WTC11 (cell line): ENCODE measurements at regions not wholly inside any gene's neighbourhood (a gene's known extent, or its start where the extent isn't known, plus 50 kb on each side); places are given as distances from the start of the nearest gene placed in this dataset.
"Not testable (repeated sequence)": the region's sequence is repeated elsewhere in the genome, so short reads cannot be mapped to it uniquely, and the experiment has no call there.

Source experiments
- ATAC-seq: fragments of 200-7000 bp; cut with Tn5 transposase; 2 replicates; pipeline ENCODE4 v1.10.0; 2021; ENCODE audit warnings: mild to moderate bottlenecking, moderate library complexity
- CTCF ChIA-PET: fragments of 300-600 bp; sonication (Branson Sonifier 250); formaldehyde crosslinking; loops from one replicate; lab custom pipeline; 2021; ENCODE audit warnings: antibody characterized with exemption; lab: Charles Lee
- POLR2A ChIA-PET: fragments of 350-600 bp; sonication (Branson Sonifier 250); formaldehyde crosslinking; loops from one replicate; lab custom pipeline; 2021; ENCODE audit warnings: antibody characterized with exemption; lab: Charles Lee
- DNase-seq: peaks from one replicate; pipeline ENCODE4 v3.0.0; 2021; ENCODE audit warnings: low spot score
- H3K27ac Mint-ChIP-seq: 2 replicates; pipeline ENCODE4 v1.8.0; 2021; ENCODE audit warnings: mixed read lengths
- H3K27me3 Mint-ChIP-seq: 2 replicates; pipeline ENCODE4 v1.8.0; 2021; ENCODE audit warnings: low read depth, mild to moderate bottlenecking, moderate library complexity, mixed read lengths
- H3K36me3 Mint-ChIP-seq: 2 replicates; pipeline ENCODE4 v1.8.0; 2021; ENCODE audit warnings: mixed read lengths
- H3K4me1 Mint-ChIP-seq: 2 replicates; pipeline ENCODE4 v1.8.0; 2022; ENCODE audit warnings: mixed read lengths
- H3K4me3 Mint-ChIP-seq: 2 replicates; pipeline ENCODE4 v1.8.0; 2021; ENCODE audit warnings: mild to moderate bottlenecking, moderate library complexity, mixed read lengths
- H3K9me3 Mint-ChIP-seq: 2 replicates; pipeline ENCODE4 v1.8.0; 2021; ENCODE audit warnings: mixed read lengths
- ESRRA ChIP-seq: sonication (generic); formaldehyde crosslinking; IDR thresholded peaks from 2 replicates; pipeline ENCODE4 v1.8.1; 2022; ENCODE audit warnings: mild to moderate bottlenecking, missing genetic modification reagents, borderline replicate concordance
- JUN ChIP-seq: sonication (generic); formaldehyde crosslinking; IDR thresholded peaks from 2 replicates; pipeline ENCODE4 v1.8.0; 2023; ENCODE audit warnings: mild to moderate bottlenecking, missing genetic modification reagents
- SOX15 ChIP-seq: fragments of 250-450 bp; sonication (Bioruptor Pico); IDR thresholded peaks from 2 replicates; pipeline ENCODE4 v1.9.0; 2021; ENCODE audit warnings: mild to moderate bottlenecking
- TEAD4 ChIP-seq: sonication (generic); formaldehyde crosslinking; IDR thresholded peaks from 2 replicates; pipeline ENCODE4 v1.8.0; 2022; ENCODE audit warnings: mild to moderate bottlenecking, missing genetic modification reagents
- ZNF423 ChIP-seq: fragments of 250-450 bp; sonication (Bioruptor Pico); IDR thresholded peaks from 2 replicates; pipeline ENCODE4 v2.1.2; 2022; ENCODE audit warnings: mild to moderate bottlenecking, moderate library complexity
- ZNF671 ChIP-seq: fragments of 250-450 bp; sonication (Bioruptor Pico); IDR thresholded peaks from 2 replicates; pipeline ENCODE4 v1.8.0; 2021; ENCODE audit warnings: mild to moderate bottlenecking
- TF ChIP-seq, protein P1 (sequence below): sonication (generic); formaldehyde crosslinking; IDR thresholded peaks from 2 replicates; pipeline ENCODE4 v1.8.0; 2022; ENCODE audit warnings: mild to moderate bottlenecking, missing genetic modification reagents
- TF ChIP-seq, protein P2 (sequence below): sonication (generic); formaldehyde crosslinking; IDR thresholded peaks from 2 replicates; pipeline ENCODE4 v1.8.1; 2023; ENCODE audit warnings: mild to moderate bottlenecking, missing genetic modification reagents, moderate library complexity
- TF ChIP-seq, protein P3 (sequence below): sonication (generic); formaldehyde crosslinking; IDR thresholded peaks from 2 replicates; pipeline ENCODE4 v1.8.1; 2022; ENCODE audit warnings: mild to moderate bottlenecking, missing genetic modification reagents, moderate library complexity, borderline replicate concordance
- TF ChIP-seq, protein P4 (sequence below): sonication (generic); formaldehyde crosslinking; IDR thresholded peaks from 2 replicates; pipeline ENCODE4 v1.8.0; 2022; ENCODE audit warnings: missing genetic modification reagents
- TF ChIP-seq, protein P5 (sequence below): sonication (generic); formaldehyde crosslinking; IDR thresholded peaks from 2 replicates; pipeline ENCODE4 v1.8.0; 2022; ENCODE audit warnings: mild to moderate bottlenecking, missing genetic modification reagents
- TF ChIP-seq, protein P6 (sequence below): sonication (generic); formaldehyde crosslinking; IDR thresholded peaks from 2 replicates; pipeline ENCODE4 v1.8.1; 2023; ENCODE audit warnings: mild to moderate bottlenecking, moderate library complexity, missing genetic modification reagents

DNA sequence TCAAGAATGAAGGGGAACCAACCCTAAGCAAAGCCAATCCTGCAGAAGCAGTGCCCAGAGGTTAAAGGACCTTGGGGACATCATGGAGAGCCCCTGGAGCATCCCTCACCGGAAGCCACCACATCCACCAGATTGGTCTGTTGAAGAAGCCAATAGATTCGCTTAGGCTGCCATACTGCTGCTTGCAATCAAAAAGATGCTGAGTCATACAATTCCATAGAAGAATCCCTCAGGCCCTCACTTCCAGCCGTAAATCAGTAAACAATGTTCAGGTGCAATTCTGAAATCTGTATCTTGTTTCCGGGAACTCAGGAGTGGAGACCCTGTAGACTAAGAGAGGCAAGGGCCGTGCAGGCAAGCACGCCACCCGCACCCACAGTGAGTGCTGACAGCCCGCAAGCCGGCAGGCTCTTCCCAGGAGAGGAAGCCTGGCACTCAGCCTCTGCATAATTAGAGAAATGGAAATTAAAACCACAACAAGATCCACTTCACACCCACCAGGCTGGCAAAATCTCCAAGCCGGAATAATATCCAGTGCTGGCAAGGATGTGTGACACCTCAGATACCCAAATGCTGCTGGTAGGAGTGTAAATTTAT lies 156.4 kb upstream of the FOXD4L5 start:
- H3K27ac Mint-ChIP-seq, H3K4me1 Mint-ChIP-seq, ATAC-seq, H3K4me3 Mint-ChIP-seq, DNase-seq, POLR2A ChIA-PET, CTCF ChIA-PET: not testable (repeated sequence)
- H3K36me3 Mint-ChIP-seq: peaks cover 51% of the 10 kb centered on the region
- peaks cover 55% of the 10 kb centered on the region for H3K9me3 Mint-ChIP-seq
- H3K27me3 Mint-ChIP-seq: peaks cover 18% of the 10 kb centered on the region

DNA sequence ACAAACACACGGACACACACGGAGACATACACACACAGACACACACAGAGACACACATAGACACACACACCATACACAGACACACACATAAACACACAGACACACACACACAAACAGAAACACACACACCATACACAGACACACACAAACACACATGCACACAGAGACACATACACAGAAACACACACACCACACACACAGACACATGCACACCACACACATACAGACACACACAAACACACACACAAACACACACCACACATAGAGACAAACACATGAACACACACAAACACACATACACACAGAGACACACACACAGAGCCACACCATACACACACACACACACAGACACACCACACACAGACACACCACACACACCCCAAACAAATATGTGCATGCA lies 152.7 kb upstream of the FOXD4L5 start:
- TF ChIP-seq, protein P1, sequence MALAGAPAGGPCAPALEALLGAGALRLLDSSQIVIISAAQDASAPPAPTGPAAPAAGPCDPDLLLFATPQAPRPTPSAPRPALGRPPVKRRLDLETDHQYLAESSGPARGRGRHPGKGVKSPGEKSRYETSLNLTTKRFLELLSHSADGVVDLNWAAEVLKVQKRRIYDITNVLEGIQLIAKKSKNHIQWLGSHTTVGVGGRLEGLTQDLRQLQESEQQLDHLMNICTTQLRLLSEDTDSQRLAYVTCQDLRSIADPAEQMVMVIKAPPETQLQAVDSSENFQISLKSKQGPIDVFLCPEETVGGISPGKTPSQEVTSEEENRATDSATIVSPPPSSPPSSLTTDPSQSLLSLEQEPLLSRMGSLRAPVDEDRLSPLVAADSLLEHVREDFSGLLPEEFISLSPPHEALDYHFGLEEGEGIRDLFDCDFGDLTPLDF (CRISPR knock-in tag): no peak
- Mint-ChIP-seq H3K36me3 (peaks cover 59% of the 10 kb centered on the region), H3K4me3 (no peak overlapping the region), H3K27me3 (peaks cover 31% of the 10 kb centered on the region), H3K4me1 (no peaks in the 10 kb centered on the region), H3K9me3 (peaks cover 73% of the 10 kb centered on the region), H3K27ac (no peak overlapping the region)
- POLR2A ChIA-PET: no interaction called here
- ATAC-seq (no peak), DNase-seq (no peak)
- CTCF ChIA-PET: no interaction called here

DNA sequence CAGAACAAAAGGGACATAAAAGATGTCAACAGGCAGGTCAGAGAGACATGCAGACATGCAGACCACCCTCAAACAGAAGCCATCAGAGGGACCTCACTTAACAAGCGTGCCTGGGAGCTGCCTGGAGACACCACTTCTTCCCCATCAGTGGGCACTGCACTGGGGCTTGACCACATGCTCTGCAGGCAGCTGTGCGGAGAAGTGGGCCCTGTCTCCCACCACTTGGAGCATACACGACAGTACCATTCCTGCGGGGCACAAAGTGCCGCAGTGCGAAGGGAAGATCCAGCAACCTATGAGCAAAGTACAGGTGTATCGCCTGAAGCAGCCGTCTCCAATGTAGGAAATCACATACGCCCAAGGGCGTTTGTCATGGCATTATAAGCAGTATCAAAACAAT lies 150.5 kb upstream of the FOXD4L5 start:
- peaks cover 67% of the 10 kb centered on the region for H3K36me3 Mint-ChIP-seq
- ChIA-PET POLR2A (no interaction called here), CTCF (no interaction called here)
- ATAC-seq (no peak), DNase-seq (no peak)
- peaks cover 70% of the 10 kb centered on the region for H3K9me3 Mint-ChIP-seq
- no peak for TF ChIP-seq SOX15 (CRISPR knock-in tag)
- TF ChIP-seq, protein P2, sequence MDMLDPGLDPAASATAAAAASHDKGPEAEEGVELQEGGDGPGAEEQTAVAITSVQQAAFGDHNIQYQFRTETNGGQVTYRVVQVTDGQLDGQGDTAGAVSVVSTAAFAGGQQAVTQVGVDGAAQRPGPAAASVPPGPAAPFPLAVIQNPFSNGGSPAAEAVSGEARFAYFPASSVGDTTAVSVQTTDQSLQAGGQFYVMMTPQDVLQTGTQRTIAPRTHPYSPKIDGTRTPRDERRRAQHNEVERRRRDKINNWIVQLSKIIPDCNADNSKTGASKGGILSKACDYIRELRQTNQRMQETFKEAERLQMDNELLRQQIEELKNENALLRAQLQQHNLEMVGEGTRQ (CRISPR knock-in tag): no peak
- no peak overlapping the region for H3K4me3 Mint-ChIP-seq
- H3K27me3 Mint-ChIP-seq: peaks cover 38% of the 10 kb centered on the region
- H3K4me1 Mint-ChIP-seq: no peaks in the 10 kb centered on the region
- no peak overlapping the region for H3K27ac Mint-ChIP-seq

DNA sequence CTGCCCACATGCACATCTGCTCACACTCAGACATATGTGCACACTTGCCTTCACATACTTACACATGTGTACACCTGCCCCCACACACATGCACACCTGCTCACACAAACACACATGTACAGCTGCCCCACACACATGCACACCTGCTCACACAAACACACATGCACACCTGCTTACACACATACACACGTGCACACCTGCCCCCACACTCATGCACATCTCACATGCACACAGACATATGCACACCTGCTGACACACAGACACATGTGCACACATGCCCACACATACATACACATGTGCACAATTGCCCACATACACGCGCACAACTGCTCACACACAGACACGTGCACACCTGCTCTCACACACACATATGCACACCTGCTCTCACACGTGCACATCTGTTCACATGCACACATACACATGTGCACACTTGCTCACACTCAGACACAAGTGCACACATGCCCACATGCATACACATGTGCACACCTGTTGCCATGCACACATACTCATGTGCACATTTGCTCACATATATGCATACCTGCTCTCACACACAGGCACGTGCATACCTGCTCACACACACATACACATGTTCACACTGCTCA lies 147.8 kb upstream of the FOXD4L5 start:
- Mint-ChIP-seq H3K4me1 (no peaks in the 10 kb centered on the region), H3K9me3 (peaks cover 55% of the 10 kb centered on the region), H3K36me3 (peaks cover 66% of the 10 kb centered on the region), H3K4me3 (no peak overlapping the region), H3K27me3 (peaks cover 37% of the 10 kb centered on the region), H3K27ac (no peak overlapping the region)
- TF ChIP-seq TEAD4 (CRISPR knock-in tag): no peak
- DNase-seq: no peak
- CTCF ChIA-PET: no interaction called here
- ATAC-seq: no peak
- POLR2A ChIA-PET: no interaction called here

DNA sequence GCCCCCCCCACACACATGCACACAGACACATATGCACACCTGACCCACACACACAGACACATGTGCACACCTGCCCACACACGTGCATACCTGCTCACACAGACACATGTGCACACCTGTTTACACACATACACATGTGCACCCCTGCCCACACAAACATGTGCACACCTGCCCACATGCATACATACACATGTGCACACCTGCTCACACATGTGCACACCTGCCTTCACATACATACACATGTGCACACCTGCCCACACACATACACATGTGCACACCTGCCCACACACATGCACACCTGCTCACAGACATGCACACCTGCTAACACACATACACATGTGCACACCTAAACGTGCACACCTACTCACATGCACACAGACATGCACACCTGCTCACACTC lies 147.0 kb upstream of the FOXD4L5 start:
- Mint-ChIP-seq H3K27me3 (peaks cover 33% of the 10 kb centered on the region), H3K36me3 (peaks cover 62% of the 10 kb centered on the region), H3K4me1 (no peaks in the 10 kb centered on the region), H3K9me3 (peaks cover 49% of the 10 kb centered on the region), H3K27ac (no peak overlapping the region), H3K4me3 (no peak overlapping the region)
- ATAC-seq: no peak
- ChIA-PET CTCF (no interaction called here), POLR2A (no interaction called here)
- no peak for DNase-seq
- TF ChIP-seq ESRRA (CRISPR knock-in tag): no peak
- TF ChIP-seq ZNF671 (CRISPR knock-in tag): no peak

DNA sequence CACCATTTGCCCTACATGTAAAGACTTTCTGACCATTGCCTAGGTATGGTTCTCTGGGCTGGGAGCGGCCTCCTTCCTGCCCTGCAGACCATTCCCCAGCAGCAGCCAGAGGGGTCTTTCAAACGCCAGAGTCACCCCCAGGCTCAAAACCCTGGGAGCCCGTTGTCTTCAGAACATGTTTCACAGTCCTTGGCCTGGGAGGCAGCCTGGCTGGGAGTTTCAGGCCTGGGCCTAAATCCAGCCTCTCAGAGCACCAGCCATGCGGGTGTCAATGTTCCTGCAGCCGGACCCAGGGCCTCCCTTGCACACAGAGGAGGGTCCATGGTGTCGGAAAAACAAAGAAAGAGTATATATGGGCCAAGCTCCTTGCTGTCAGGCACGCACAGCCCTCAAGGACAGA lies 145.2 kb upstream of the FOXD4L5 start:
- ATAC-seq: no peak
- H3K36me3 Mint-ChIP-seq: peaks cover 55% of the 10 kb centered on the region
- no peak overlapping the region for H3K27ac Mint-ChIP-seq
- H3K9me3 Mint-ChIP-seq: peaks cover 42% of the 10 kb centered on the region
- H3K4me3 Mint-ChIP-seq: no peak overlapping the region
- H3K27me3 Mint-ChIP-seq: peaks cover 31% of the 10 kb centered on the region
- no peak for DNase-seq
- ChIA-PET POLR2A (no interaction called here), CTCF (no interaction called here)
- no peaks in the 10 kb centered on the region for H3K4me1 Mint-ChIP-seq
- TF ChIP-seq, protein P3, sequence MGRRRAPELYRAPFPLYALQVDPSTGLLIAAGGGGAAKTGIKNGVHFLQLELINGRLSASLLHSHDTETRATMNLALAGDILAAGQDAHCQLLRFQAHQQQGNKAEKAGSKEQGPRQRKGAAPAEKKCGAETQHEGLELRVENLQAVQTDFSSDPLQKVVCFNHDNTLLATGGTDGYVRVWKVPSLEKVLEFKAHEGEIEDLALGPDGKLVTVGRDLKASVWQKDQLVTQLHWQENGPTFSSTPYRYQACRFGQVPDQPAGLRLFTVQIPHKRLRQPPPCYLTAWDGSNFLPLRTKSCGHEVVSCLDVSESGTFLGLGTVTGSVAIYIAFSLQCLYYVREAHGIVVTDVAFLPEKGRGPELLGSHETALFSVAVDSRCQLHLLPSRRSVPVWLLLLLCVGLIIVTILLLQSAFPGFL (CRISPR knock-in tag): no peak
- no peak for TF ChIP-seq ZNF423 (CRISPR knock-in tag)
- no peak for TF ChIP-seq JUN (CRISPR knock-in tag)
- no peak for TF ChIP-seq TEAD4 (CRISPR knock-in tag)
- TF ChIP-seq, protein P4, sequence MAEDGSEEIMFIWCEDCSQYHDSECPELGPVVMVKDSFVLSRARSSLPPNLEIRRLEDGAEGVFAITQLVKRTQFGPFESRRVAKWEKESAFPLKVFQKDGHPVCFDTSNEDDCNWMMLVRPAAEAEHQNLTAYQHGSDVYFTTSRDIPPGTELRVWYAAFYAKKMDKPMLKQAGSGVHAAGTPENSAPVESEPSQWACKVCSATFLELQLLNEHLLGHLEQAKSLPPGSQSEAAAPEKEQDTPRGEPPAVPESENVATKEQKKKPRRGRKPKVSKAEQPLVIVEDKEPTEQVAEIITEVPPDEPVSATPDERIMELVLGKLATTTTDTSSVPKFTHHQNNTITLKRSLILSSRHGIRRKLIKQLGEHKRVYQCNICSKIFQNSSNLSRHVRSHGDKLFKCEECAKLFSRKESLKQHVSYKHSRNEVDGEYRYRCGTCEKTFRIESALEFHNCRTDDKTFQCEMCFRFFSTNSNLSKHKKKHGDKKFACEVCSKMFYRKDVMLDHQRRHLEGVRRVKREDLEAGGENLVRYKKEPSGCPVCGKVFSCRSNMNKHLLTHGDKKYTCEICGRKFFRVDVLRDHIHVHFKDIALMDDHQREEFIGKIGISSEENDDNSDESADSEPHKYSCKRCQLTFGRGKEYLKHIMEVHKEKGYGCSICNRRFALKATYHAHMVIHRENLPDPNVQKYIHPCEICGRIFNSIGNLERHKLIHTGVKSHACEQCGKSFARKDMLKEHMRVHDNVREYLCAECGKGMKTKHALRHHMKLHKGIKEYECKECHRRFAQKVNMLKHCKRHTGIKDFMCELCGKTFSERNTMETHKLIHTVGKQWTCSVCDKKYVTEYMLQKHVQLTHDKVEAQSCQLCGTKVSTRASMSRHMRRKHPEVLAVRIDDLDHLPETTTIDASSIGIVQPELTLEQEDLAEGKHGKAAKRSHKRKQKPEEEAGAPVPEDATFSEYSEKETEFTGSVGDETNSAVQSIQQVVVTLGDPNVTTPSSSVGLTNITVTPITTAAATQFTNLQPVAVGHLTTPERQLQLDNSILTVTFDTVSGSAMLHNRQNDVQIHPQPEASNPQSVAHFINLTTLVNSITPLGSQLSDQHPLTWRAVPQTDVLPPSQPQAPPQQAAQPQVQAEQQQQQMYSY (CRISPR knock-in tag): no peak
- TF ChIP-seq, protein P5, sequence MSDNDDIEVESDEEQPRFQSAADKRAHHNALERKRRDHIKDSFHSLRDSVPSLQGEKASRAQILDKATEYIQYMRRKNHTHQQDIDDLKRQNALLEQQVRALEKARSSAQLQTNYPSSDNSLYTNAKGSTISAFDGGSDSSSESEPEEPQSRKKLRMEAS (CRISPR knock-in tag): no peak
- TF ChIP-seq, protein P6, sequence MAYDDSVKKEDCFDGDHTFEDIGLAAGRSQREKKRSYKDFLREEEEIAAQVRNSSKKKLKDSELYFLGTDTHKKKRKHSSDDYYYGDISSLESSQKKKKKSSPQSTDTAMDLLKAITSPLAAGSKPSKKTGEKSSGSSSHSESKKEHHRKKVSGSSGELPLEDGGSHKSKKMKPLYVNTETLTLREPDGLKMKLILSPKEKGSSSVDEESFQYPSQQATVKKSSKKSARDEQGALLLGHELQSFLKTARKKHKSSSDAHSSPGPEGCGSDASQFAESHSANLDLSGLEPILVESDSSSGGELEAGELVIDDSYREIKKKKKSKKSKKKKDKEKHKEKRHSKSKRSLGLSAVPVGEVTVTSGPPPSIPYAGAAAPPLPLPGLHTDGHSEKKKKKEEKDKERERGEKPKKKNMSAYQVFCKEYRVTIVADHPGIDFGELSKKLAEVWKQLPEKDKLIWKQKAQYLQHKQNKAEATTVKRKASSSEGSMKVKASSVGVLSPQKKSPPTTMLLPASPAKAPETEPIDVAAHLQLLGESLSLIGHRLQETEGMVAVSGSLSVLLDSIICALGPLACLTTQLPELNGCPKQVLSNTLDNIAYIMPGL: no peak
